Stimulated activated naive B cell treated with anti-CD40 and anti-IgM and Interleukin-4, amounts not matched to agents 10 μg/mL and 1 μg/mL and 100 μg/mL, for 72 hours (primary cell): ENCODE measurements at regions not wholly inside any gene's neighbourhood (a gene's known extent, or its start where the extent isn't known, plus 50 kb on each side); places are given as distances from the start of the nearest gene placed in this dataset.
"Not testable (repeated sequence)": the region's sequence is repeated elsewhere in the genome, so short reads cannot be mapped to it uniquely, and the experiment has no call there.

Source experiments
- ATAC-seq, 2 donors: fragments of 150-1000 bp; cut with Tn5 transposase; replicated peaks; 2 replicates each; pipeline ENCODE4 v1.10.0; 2021; ENCODE audit warnings: moderate library complexity in 1 of 2
- DNase-seq: peaks from one replicate; pipeline ENCODE4 v3.0.0; 2021
- H3K27ac Mint-ChIP-seq: one replicate; pipeline ENCODE4 v1.8.0; 2022; ENCODE audit warnings: mild to moderate bottlenecking, mixed read lengths
- H3K27me3 Mint-ChIP-seq, 2 donors: one replicate each; pipeline ENCODE4 v1.8.0; 2022; ENCODE audit warnings: mixed read lengths in 2 of 2
- H3K36me3 Mint-ChIP-seq, 2 donors: one replicate each; pipeline ENCODE4 v1.8.0; 2022; ENCODE audit warnings: mixed read lengths in 2 of 2, mild to moderate bottlenecking in 1 of 2
- H3K4me1 Mint-ChIP-seq, 2 donors: one replicate each; pipeline ENCODE4 v1.8.0; 2022; ENCODE audit warnings: mixed read lengths in 2 of 2, mild to moderate bottlenecking in 1 of 2
- H3K4me3 Mint-ChIP-seq, 2 donors: one replicate each; pipeline ENCODE4 v1.8.0; 2022; ENCODE audit warnings: mild to moderate bottlenecking in 2 of 2, mixed read lengths in 2 of 2, moderate library complexity in 1 of 2
- H3K9me3 Mint-ChIP-seq, 2 donors: one replicate each; pipeline ENCODE4 v1.8.0; 2022; ENCODE audit warnings: mixed read lengths in 2 of 2, mild to moderate bottlenecking in 1 of 2

- DNase-seq (no peak), ATAC-seq (no peak)
- no peak overlapping the region for H3K4me3 Mint-ChIP-seq
- H3K4me1 Mint-ChIP-seq: no peaks in the 10 kb centered on the region
- H3K36me3 Mint-ChIP-seq: no peaks in the 10 kb centered on the region
- H3K9me3 Mint-ChIP-seq: no peaks in the 10 kb centered on the region
- H3K27ac Mint-ChIP-seq: no peak overlapping the region
- peaks cover 0 to 8% of the 10 kb centered on the region in 2 donors for H3K27me3 Mint-ChIP-seq
Measured at GRCh38 chr4:89519771-89520320, 212.2 kb upstream of the GPRIN3 start.

- no peak overlapping the region for H3K27ac Mint-ChIP-seq
Measured at GRCh38 chr4:89518259-89518658, 210.7 kb upstream of the GPRIN3 start.

GRCh38 chr4:89514811-89515210, 207.2 kb upstream of the GPRIN3 start:
- Mint-ChIP-seq H3K4me3 (no peak overlapping the region), H3K27me3 (peaks cover 0 to 4% of the 10 kb centered on the region in 2 donors), H3K9me3 (no peaks in the 10 kb centered on the region), H3K36me3 (no peaks in the 10 kb centered on the region), H3K4me1 (peaks cover 0 to under 1% of the 10 kb centered on the region in 2 donors), H3K27ac (no peak overlapping the region)
- ATAC-seq (no peak), DNase-seq (no peak)

More at GRCh38 chr4:89518259-89518658, 210.7 kb upstream of the GPRIN3 start:
- no peak for ATAC-seq
- Mint-ChIP-seq H3K4me3 (no peak overlapping the region), H3K27me3 (peaks cover 0 to 8% of the 10 kb centered on the region in 2 donors), H3K4me1 (no peaks in the 10 kb centered on the region), H3K9me3 (no peaks in the 10 kb centered on the region), H3K36me3 (no peaks in the 10 kb centered on the region)
- no peak for DNase-seq

- DNase-seq: no peak
- no peak overlapping the region for H3K27ac Mint-ChIP-seq
- peaks cover 0 to 4% of the 10 kb centered on the region in 2 donors for H3K27me3 Mint-ChIP-seq
- no peak overlapping the region for H3K4me3 Mint-ChIP-seq
- ATAC-seq: no peak
- peaks cover 2 to 4% of the 10 kb centered on the region in 2 donors for H3K9me3 Mint-ChIP-seq
- H3K36me3 Mint-ChIP-seq: peaks cover 0 to 3% of the 10 kb centered on the region in 2 donors
- H3K4me1 Mint-ChIP-seq: peaks cover 0 to 3% of the 10 kb centered on the region in 2 donors
Measured at GRCh38 chr4:89511776-89512175, 204.2 kb upstream of the GPRIN3 start.

GRCh38 chr4:89509708-89510281, 202.2 kb upstream of the GPRIN3 start:
- Mint-ChIP-seq H3K36me3 (peaks cover 0 to 3% of the 10 kb centered on the region in 2 donors), H3K27me3 (peaks cover 0 to 4% of the 10 kb centered on the region in 2 donors), H3K4me1 (peaks cover 0 to 3% of the 10 kb centered on the region in 2 donors), H3K9me3 (peaks cover 2 to 4% of the 10 kb centered on the region in 2 donors), H3K27ac (no peak overlapping the region), H3K4me3 (no peak overlapping the region)
- peak; percentile 65 to 69 for ATAC-seq
- DNase-seq: no peak

- DNase-seq (no peak), ATAC-seq (no peak)
Measured at GRCh38 chr4:89506866-89507491, 199.4 kb upstream of the GPRIN3 start.

GRCh38 chr4:89502581-89502980, 195.0 kb upstream of the GPRIN3 start:
- no peaks in the 10 kb centered on the region for H3K4me1 Mint-ChIP-seq
- H3K4me3 Mint-ChIP-seq: no peak overlapping the region
- H3K9me3 Mint-ChIP-seq: peaks cover 0 to 3% of the 10 kb centered on the region in 2 donors
- no peak for DNase-seq
- H3K27ac Mint-ChIP-seq: no peak overlapping the region
- H3K36me3 Mint-ChIP-seq: no peaks in the 10 kb centered on the region
- H3K27me3 Mint-ChIP-seq: no peaks in the 10 kb centered on the region
- no peak for ATAC-seq

More at GRCh38 chr4:89506866-89507491, 199.4 kb upstream of the GPRIN3 start:
- Mint-ChIP-seq H3K27me3 (peaks cover 0 to 4% of the 10 kb centered on the region in 2 donors), H3K36me3 (peaks cover 0 to 3% of the 10 kb centered on the region in 2 donors), H3K4me3 (no peak overlapping the region), H3K27ac (no peak overlapping the region), H3K9me3 (peaks cover 2 to 7% of the 10 kb centered on the region in 2 donors), H3K4me1 (peaks cover 0 to 3% of the 10 kb centered on the region in 2 donors)

- Mint-ChIP-seq H3K27ac (no peak overlapping the region), H3K4me1 (no peaks in the 10 kb centered on the region), H3K36me3 (no peaks in the 10 kb centered on the region), H3K9me3 (peaks cover 0 to 4% of the 10 kb centered on the region in 2 donors), H3K4me3 (no peak overlapping the region), H3K27me3 (no peaks in the 10 kb centered on the region)
- ATAC-seq (no peak), DNase-seq (no peak)
Measured at GRCh38 chr4:89497517-89498308, 190.1 kb upstream of the GPRIN3 start.

GRCh38 chr4:89496851-89497250, 189.3 kb upstream of the GPRIN3 start:
- no peaks in the 10 kb centered on the region for H3K27me3 Mint-ChIP-seq
- no peaks in the 10 kb centered on the region for H3K4me1 Mint-ChIP-seq
- no peak overlapping the region for H3K27ac Mint-ChIP-seq
- no peaks in the 10 kb centered on the region for H3K36me3 Mint-ChIP-seq
- peaks cover 0 to 4% of the 10 kb centered on the region in 2 donors for H3K9me3 Mint-ChIP-seq
- DNase-seq (no peak), ATAC-seq (no peak)
- H3K4me3 Mint-ChIP-seq: no peak overlapping the region

GRCh38 chr4:89493367-89493766, 185.8 kb upstream of the GPRIN3 start:
- Mint-ChIP-seq H3K4me1 (peaks cover 0 to 1% of the 10 kb centered on the region in 2 donors), H3K9me3 (peaks cover 0 to 4% of the 10 kb centered on the region in 2 donors), H3K4me3 (no peak overlapping the region), H3K27ac (no peak overlapping the region), H3K36me3 (no peaks in the 10 kb centered on the region), H3K27me3 (no peaks in the 10 kb centered on the region)
- no peak for ATAC-seq
- no peak for DNase-seq

GRCh38 chr4:89492581-89493071, 185.0 kb upstream of the GPRIN3 start:
- Mint-ChIP-seq H3K9me3 (peaks cover 0 to 4% of the 10 kb centered on the region in 2 donors), H3K36me3 (no peaks in the 10 kb centered on the region), H3K4me3 (no peak overlapping the region), H3K27ac (no peak overlapping the region), H3K27me3 (no peaks in the 10 kb centered on the region), H3K4me1 (peaks cover 0 to 1% of the 10 kb centered on the region in 2 donors)
- ATAC-seq (no peak), DNase-seq (no peak)

GRCh38 chr4:89491761-89492160, 184.2 kb upstream of the GPRIN3 start:
- Mint-ChIP-seq H3K4me1 (peaks cover 0 to 1% of the 10 kb centered on the region in 2 donors), H3K27me3 (no peaks in the 10 kb centered on the region)
- no peak for ATAC-seq

GRCh38 chr4:89489921-89490431, 182.4 kb upstream of the GPRIN3 start:
- H3K27ac Mint-ChIP-seq, ATAC-seq, H3K4me1 Mint-ChIP-seq, H3K27me3 Mint-ChIP-seq, H3K36me3 Mint-ChIP-seq, DNase-seq, H3K9me3 Mint-ChIP-seq, H3K4me3 Mint-ChIP-seq: not testable (repeated sequence)

More at GRCh38 chr4:89491761-89492160, 184.2 kb upstream of the GPRIN3 start:
- no peaks in the 10 kb centered on the region for H3K36me3 Mint-ChIP-seq
- no peak for DNase-seq
- H3K9me3 Mint-ChIP-seq: peaks cover 0 to 4% of the 10 kb centered on the region in 2 donors
- H3K4me3 Mint-ChIP-seq: no peak overlapping the region
- no peak overlapping the region for H3K27ac Mint-ChIP-seq

GRCh38 chr4:89489338-89489771, 181.8 kb upstream of the GPRIN3 start:
- DNase-seq: no peak
- no peaks in the 10 kb centered on the region for H3K36me3 Mint-ChIP-seq
- H3K4me3 Mint-ChIP-seq: peak overlapping the region in 1 of 2 donors; percentile 32
- no peaks in the 10 kb centered on the region for H3K27me3 Mint-ChIP-seq
- no peaks in the 10 kb centered on the region for H3K9me3 Mint-ChIP-seq
- H3K4me1 Mint-ChIP-seq: peaks cover 0 to 1% of the 10 kb centered on the region in 2 donors
- no peak overlapping the region for H3K27ac Mint-ChIP-seq
- no peak for ATAC-seq
